DMS 273 (cell line): ENCODE measurements at regions not wholly inside any gene's neighbourhood (a gene's known extent, or its start where the extent isn't known, plus 50 kb on each side); places are given as distances from the start of the nearest gene placed in this dataset.
"Not testable (repeated sequence)": the region's sequence is repeated elsewhere in the genome, so short reads cannot be mapped to it uniquely, and the experiment has no call there.

Experiments used
- DNase-seq: peaks from one replicate; lab custom pipeline; 2025; ENCODE audit not compliant: unreplicated experiment; lab: John Stamatoyannopoulos, UW

GRCh38 chr19:34017601-34018000, 154.7 kb upstream of the LSM14A start:
- no peak for DNase-seq

GRCh38 chr19:34018546-34018945, 153.8 kb upstream of the LSM14A start:
- no peak for DNase-seq

- DNase-seq = no peak
Measured at GRCh38 chr19:34023381-34023780, 148.9 kb upstream of the LSM14A start.

GRCh38 chr19:34033880-34034279, 138.4 kb upstream of the LSM14A start:
- no peak for DNase-seq

- no peak for DNase-seq
Measured at GRCh38 chr19:34034318-34034846, 137.9 kb upstream of the LSM14A start.

- peak; percentile 73 for DNase-seq
Measured at GRCh38 chr19:34041925-34042521, 130.3 kb upstream of the LSM14A start.

GRCh38 chr19:34044021-34044420, 128.3 kb upstream of the LSM14A start:
- DNase-seq = no peak

- DNase-seq = no peak
Measured at GRCh38 chr19:34049944-34050343, 122.4 kb upstream of the LSM14A start.

- DNase-seq = not testable (repeated sequence)
Measured at GRCh38 chr19:34050430-34050829, 121.9 kb upstream of the LSM14A start.

- DNase-seq = no peak
Measured at GRCh38 chr19:34051255-34051654, 121.0 kb upstream of the LSM14A start.

GRCh38 chr19:34057155-34057554, 115.1 kb upstream of the LSM14A start:
- no peak for DNase-seq

GRCh38 chr19:34066007-34066643, 106.2 kb upstream of the LSM14A start:
- no peak for DNase-seq

GRCh38 chr19:34067861-34068271, 104.4 kb upstream of the LSM14A start:
- DNase-seq = no peak

GRCh38 chr19:34075661-34076091, 96.6 kb upstream of the LSM14A start:
- no peak for DNase-seq

GRCh38 chr19:34082289-34083077, 89.8 kb upstream of the LSM14A start:
- no peak for DNase-seq

- DNase-seq = no peak
Measured at GRCh38 chr19:34084396-34085145, 87.7 kb upstream of the LSM14A start.

- DNase-seq = no peak
Measured at GRCh38 chr19:34085336-34085735, 87.0 kb upstream of the LSM14A start.

GRCh38 chr19:34088292-34088691, 84.0 kb upstream of the LSM14A start:
- no peak for DNase-seq

GRCh38 chr19:34089566-34089965, 82.7 kb upstream of the LSM14A start:
- DNase-seq = no peak

GRCh38 chr19:34094960-34095359, 77.3 kb upstream of the LSM14A start:
- no peak for DNase-seq

GRCh38 chr19:34095411-34095810, 76.9 kb upstream of the LSM14A start:
- not testable (repeated sequence) for DNase-seq
